HG02970 (cell line): ENCODE measurements at regions not wholly inside any gene's neighbourhood (a gene's known extent, or its start where the extent isn't known, plus 50 kb on each side); places are given as distances from the start of the nearest gene placed in this dataset.

ENCODE experiments used
- ATAC-seq: cut with Tn5 transposase; IDR thresholded peaks from one replicate; pipeline ENCODE4 v1.9.1; 2021; ENCODE audit warnings: mild to moderate bottlenecking, moderate library complexity, moderate number of reproducible peaks; ENCODE audit not compliant: unreplicated experiment, low FRiP score

GRCh38 chr6:134474955-134475354, 157.0 kb upstream of the SGK1 start:
- ATAC-seq, result no peak

DNA sequence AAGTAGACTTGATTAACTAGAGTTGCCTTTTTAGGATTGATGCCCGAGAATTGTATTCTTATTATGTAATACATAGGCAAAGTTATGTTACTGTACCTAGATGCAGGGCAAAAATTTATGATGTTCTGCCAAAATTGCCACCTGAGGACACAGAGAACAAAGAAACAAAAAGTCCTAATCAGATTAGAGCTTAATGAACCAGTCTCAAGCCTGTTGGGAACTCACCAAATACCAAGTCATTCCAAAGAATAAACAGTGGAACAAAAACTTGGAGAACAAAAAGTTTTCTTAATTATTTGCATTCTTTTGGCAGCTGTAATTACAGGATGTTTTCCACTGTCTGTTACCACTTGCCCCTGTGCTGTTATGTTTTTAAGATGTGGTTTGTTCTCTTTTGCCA, 154.7 kb upstream of the SGK1 start:
- ATAC-seq, result no peak

GRCh38 chr6:134472046-134472445, 154.1 kb upstream of the SGK1 start:
- no peak for ATAC-seq

- no peak for ATAC-seq
Measured at GRCh38 chr6:134470457-134470975, 152.6 kb upstream of the SGK1 start.

GRCh38 chr6:134469702-134470456, 152.0 kb upstream of the SGK1 start:
- ATAC-seq, result no peak

DNA sequence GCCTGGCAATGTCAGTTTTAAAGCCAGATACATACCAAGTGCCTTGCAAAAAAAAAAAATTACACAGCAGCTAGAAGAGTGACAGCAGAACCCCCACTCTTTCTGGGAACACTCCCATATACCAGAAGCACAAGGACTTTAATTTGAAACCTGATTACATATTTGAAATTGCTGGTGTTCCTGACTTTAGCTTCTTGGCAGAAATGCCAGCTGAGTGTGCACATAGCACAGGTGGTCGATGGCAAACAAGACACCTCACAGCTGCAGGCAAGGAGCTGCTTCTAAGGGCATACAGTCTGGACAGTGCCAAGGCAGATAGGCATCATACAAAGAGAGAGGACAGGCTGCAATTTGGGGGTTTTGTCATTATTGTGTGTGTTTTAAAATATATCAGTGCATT, 150.7 kb upstream of the SGK1 start:
- no peak for ATAC-seq

- no peak for ATAC-seq
Measured at GRCh38 chr6:134467620-134468019, 149.7 kb upstream of the SGK1 start.

- no peak for ATAC-seq
Measured at GRCh38 chr6:134466771-134467525, 149.0 kb upstream of the SGK1 start.

- no peak for ATAC-seq
Measured at GRCh38 chr6:134464690-134465411, 146.9 kb upstream of the SGK1 start.

DNA sequence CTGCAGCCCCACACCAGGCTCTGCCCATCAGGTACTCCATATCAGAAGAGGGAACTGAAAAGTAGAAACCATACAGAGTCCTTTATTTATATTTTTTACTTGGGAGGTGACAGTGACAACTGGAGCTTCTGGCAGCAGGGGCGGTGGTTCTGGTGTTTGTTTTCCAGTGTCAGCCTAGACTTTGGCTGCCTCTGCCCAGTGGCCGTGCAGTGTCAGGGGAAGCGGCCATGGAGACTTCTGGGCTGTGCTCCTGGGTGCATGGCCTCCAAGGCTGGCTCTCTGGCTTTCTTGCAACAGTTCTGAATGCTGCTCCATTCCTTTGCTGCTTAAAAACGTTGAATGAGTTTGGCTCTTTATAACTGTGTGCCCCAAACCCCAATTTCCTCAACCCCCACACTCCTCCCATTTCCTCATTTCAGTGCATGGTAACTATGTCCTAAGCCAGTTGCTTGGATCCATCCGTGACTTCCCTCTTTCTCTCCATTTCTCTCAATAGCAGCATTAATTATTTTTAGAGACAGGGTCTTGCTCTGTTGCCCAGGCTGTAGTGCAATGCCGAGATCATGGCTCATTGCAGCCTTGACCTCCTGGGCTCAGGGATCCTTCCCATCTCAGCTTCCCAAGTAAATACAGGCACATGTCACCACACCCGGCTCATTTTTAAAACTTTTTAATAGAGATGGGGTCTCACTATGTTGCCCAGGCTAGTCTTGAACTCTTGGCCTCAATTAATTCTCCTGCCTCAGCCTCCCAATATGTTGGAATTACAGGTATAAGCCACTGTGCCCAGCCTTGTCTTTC, 141.1 kb upstream of the SGK1 start:
- ATAC-seq, result no peak

GRCh38 chr6:134457941-134458340, 140.0 kb upstream of the SGK1 start:
- ATAC-seq, result no peak

- ATAC-seq, result no peak
Measured at GRCh38 chr6:134456226-134456625, 138.3 kb upstream of the SGK1 start.

GRCh38 chr6:134455319-134455718, 137.4 kb upstream of the SGK1 start:
- ATAC-seq, result no peak

- ATAC-seq, result no peak
Measured at GRCh38 chr6:134454794-134455193, 136.9 kb upstream of the SGK1 start.

DNA sequence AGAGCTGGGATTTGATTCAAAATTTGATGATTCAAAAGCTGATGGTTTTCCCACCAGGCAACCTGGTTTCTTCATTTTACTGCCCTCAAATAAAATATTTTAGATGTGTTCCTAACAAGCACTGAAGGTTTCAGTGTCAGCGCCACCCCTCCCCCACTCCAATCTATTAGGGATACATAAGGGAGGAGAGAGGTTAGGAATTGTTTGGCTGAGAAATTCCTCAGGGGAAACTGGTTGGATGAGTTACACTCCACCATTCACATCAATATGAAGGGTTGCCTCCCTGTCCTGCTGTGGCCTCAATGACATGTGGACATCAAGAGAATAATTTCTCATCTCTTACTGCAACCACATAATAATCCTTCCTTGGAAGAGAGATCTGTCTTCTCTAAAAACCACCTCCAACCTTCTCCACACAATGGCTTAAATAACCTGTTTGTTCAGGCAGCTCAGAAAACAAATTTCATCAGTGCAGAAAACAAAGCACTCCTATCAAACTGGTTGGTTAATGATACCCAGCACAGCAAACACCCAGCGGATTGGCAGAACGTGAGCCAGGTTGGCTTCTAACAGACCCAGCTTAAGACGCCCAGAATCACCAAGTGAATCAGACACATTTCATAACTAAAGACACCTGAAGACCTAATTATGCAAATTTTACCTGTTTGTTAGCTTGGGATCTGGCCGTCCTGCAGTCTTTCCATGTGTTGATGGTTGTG, 136.0 kb upstream of the SGK1 start:
- no peak for ATAC-seq

DNA sequence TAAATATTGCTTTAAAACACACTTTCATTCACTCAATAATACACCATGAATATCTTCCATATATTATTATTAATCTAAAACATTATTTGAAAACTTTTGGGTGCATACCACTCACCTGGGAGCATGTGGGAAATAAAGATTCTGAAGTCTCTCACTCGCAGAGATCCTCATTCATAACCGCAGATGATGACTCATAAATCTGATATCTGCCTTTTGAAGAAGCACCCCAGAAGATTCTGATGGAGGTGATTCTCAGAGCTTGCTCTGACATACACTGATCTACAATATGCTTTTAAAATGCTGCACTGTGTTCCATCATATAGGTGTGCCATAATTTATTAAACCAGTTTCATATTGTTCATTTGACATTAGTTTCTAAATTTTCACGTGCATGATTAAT, 135.0 kb upstream of the SGK1 start:
- ATAC-seq, result no peak

- no peak for ATAC-seq
Measured at GRCh38 chr6:134451529-134451928, 133.6 kb upstream of the SGK1 start.

GRCh38 chr6:134449781-134450180, 131.9 kb upstream of the SGK1 start:
- ATAC-seq, result no peak

GRCh38 chr6:134449004-134449403, 131.1 kb upstream of the SGK1 start:
- ATAC-seq, result no peak
